Neuron (in vitro differentiated cells): ENCODE measurements at regions not wholly inside any gene's neighbourhood (a gene's known extent, or its start where the extent isn't known, plus 50 kb on each side); places are given as distances from the start of the nearest gene placed in this dataset.
A peak's percentile ranks its signal among the peaks of the same experiment; 100 is the strongest.

Source experiments
- H2AFZ ChIP-seq: one replicate; pipeline ENCODE4 v1.6.1; 2013; ENCODE audit warnings: low read depth, mild to moderate bottlenecking, inconsistent platforms, low read length, moderate library complexity
- H3K27me3 ChIP-seq: one replicate; pipeline ENCODE4 v1.6.1; 2013; ENCODE audit warnings: low read length; ENCODE audit not compliant: insufficient read depth
- H3K36me3 ChIP-seq: one replicate; pipeline ENCODE4 v1.6.1; 2013; ENCODE audit warnings: low read length; ENCODE audit not compliant: insufficient read depth
- H3K4me1 ChIP-seq: one replicate; pipeline ENCODE4 v1.6.1; 2013; ENCODE audit warnings: low read length; ENCODE audit not compliant: insufficient read depth
- H3K4me3 ChIP-seq: 2 replicates; pipeline ENCODE4 v1.5.1; 2013; ENCODE audit warnings: mild to moderate bottlenecking, low read length, moderate library complexity
- H3K9me3 ChIP-seq: one replicate; pipeline ENCODE4 v1.6.1; 2013; ENCODE audit warnings: low read length

- H2AFZ ChIP-seq, result no peak overlapping the region
- H3K4me1 ChIP-seq, result no peaks in the 10 kb centered on the region
- peaks cover 4% of the 10 kb centered on the region for H3K9me3 ChIP-seq
- no peak overlapping the region for H3K4me3 ChIP-seq
- H3K36me3 ChIP-seq, result no peaks in the 10 kb centered on the region
- H3K27me3 ChIP-seq, result no peaks in the 10 kb centered on the region
Observed at GRCh38 chr11:80024119-80024518, 583.3 kb upstream of the TENM4 start.

- Histone ChIP-seq H2AFZ (no peak overlapping the region), H3K4me3 (no peak overlapping the region), H3K27me3 (no peaks in the 10 kb centered on the region), H3K4me1 (no peaks in the 10 kb centered on the region), H3K9me3 (peaks cover 4% of the 10 kb centered on the region), H3K36me3 (no peaks in the 10 kb centered on the region)
Observed at GRCh38 chr11:80023386-80023785, 582.6 kb upstream of the TENM4 start.

DNA sequence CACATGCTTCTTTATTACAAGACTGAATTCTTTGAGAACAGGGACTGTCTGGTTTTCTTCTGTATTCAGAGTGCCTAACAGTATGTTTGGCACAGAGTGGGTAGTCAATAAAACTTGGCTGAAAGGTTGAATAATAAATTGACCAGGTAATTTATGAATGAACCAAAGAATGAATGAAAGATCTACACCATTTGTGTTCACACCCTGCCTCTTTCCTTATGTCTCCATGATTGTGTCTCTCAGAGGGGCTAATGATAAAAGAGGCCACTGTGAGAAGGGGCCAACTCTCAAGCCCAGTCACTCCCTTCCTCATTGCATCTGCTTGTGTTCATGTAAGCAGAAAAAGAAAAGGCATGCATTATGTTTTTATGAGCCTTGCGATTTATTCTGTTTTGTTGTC lies 569.7 kb upstream of the TENM4 start:
- Histone ChIP-seq H3K36me3 (no peaks in the 10 kb centered on the region), H3K4me1 (no peaks in the 10 kb centered on the region), H3K27me3 (no peaks in the 10 kb centered on the region), H2AFZ (no peak overlapping the region), H3K9me3 (no peaks in the 10 kb centered on the region), H3K4me3 (no peak overlapping the region)

DNA sequence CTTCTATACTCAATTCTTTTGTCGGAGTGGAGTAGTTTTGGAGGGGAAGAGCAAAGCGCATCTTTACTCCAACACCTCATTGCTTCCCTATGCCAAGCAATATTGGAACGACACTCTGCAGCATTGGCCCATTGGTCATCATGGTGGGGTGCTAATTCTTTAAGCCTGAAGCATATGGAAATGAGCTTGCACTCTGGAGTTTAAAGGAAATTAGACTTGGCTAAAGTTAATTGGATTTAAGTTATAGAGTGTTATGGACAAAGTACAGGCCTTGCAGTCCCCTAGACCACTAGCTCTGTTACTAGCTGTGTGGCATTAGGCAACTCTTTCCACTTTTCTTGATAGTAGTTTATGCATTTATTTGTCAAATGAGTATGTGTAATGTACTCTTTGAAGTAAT lies 568.3 kb upstream of the TENM4 start:
- no peaks in the 10 kb centered on the region for H3K27me3 ChIP-seq
- no peaks in the 10 kb centered on the region for H3K4me1 ChIP-seq
- H3K36me3 ChIP-seq, result no peaks in the 10 kb centered on the region
- no peaks in the 10 kb centered on the region for H3K9me3 ChIP-seq
- H2AFZ ChIP-seq, result no peak overlapping the region
- H3K4me3 ChIP-seq, result no peak overlapping the region

GRCh38 chr11:80007616-80008015 lies 566.8 kb upstream of the TENM4 start:
- Histone ChIP-seq H3K4me3 (no peak overlapping the region), H3K9me3 (no peaks in the 10 kb centered on the region), H3K36me3 (no peaks in the 10 kb centered on the region), H3K27me3 (no peaks in the 10 kb centered on the region), H2AFZ (no peak overlapping the region), H3K4me1 (no peaks in the 10 kb centered on the region)

DNA sequence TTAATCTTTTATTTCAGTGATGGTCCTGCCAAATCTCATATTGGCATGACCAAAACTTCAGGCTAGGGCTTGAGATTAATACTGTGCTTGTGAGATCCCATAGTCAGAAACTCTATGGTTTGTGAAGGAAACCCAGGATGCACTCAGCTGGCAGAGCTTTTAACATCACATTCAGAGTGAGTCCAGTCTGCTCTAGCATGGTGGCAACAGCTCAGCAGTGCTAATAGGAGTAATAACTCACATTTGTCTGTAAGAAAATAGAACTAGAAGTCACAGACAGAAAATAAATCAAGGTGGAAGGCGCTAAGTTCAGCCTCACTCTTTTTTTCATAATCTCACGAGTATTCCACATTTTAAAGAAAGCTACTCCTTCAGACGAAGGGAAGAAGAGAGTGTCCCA lies 549.3 kb upstream of the TENM4 start:
- H3K4me1 ChIP-seq, result no peaks in the 10 kb centered on the region
- no peak overlapping the region for H2AFZ ChIP-seq
- H3K36me3 ChIP-seq, result no peaks in the 10 kb centered on the region
- no peak overlapping the region for H3K4me3 ChIP-seq
- H3K27me3 ChIP-seq, result no peaks in the 10 kb centered on the region
- H3K9me3 ChIP-seq, result no peaks in the 10 kb centered on the region

- H2AFZ ChIP-seq, result no peak overlapping the region
- no peaks in the 10 kb centered on the region for H3K36me3 ChIP-seq
- H3K27me3 ChIP-seq, result no peaks in the 10 kb centered on the region
- H3K9me3 ChIP-seq, result no peaks in the 10 kb centered on the region
- no peak overlapping the region for H3K4me3 ChIP-seq
- H3K4me1 ChIP-seq, result peaks cover 4% of the 10 kb centered on the region
Observed at GRCh38 chr11:79982185-79982584, 541.4 kb upstream of the TENM4 start.

GRCh38 chr11:79980916-79981315 lies 540.1 kb upstream of the TENM4 start:
- H3K9me3 ChIP-seq, result no peaks in the 10 kb centered on the region
- H3K4me3 ChIP-seq, result no peak overlapping the region
- no peak overlapping the region for H2AFZ ChIP-seq
- H3K27me3 ChIP-seq, result no peaks in the 10 kb centered on the region
- no peaks in the 10 kb centered on the region for H3K36me3 ChIP-seq
- H3K4me1 ChIP-seq, result peaks cover 4% of the 10 kb centered on the region

- peaks cover 5% of the 10 kb centered on the region for H3K4me1 ChIP-seq
- H3K27me3 ChIP-seq, result no peaks in the 10 kb centered on the region
- peak overlapping the region; percentile 66 for H2AFZ ChIP-seq
- H3K36me3 ChIP-seq, result no peaks in the 10 kb centered on the region
- no peaks in the 10 kb centered on the region for H3K9me3 ChIP-seq
- no peak overlapping the region for H3K4me3 ChIP-seq
Observed at GRCh38 chr11:79973721-79974617, 533.1 kb upstream of the TENM4 start.

DNA sequence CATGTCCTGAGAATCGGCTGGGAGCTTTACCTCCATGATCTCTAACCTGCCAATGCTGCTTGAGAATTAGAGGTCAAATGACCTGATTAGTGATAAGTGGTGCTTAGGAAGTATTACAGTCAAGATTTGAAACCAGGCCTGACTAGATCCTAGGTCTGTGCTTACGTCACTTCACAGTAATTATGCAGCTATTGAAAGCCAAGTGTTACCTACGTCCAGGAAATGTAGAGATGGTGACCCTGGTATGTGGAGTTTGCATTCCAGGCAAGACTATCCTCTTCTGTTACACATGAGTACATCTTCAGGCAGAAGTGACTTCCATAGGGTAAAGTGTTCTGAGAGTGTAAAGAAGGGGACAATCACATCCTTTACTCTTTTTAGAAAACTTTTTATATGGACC lies 530.4 kb upstream of the TENM4 start:
- Histone ChIP-seq H2AFZ (no peak overlapping the region), H3K4me1 (peaks cover 10% of the 10 kb centered on the region), H3K4me3 (no peak overlapping the region), H3K36me3 (no peaks in the 10 kb centered on the region), H3K9me3 (no peaks in the 10 kb centered on the region), H3K27me3 (no peaks in the 10 kb centered on the region)

DNA sequence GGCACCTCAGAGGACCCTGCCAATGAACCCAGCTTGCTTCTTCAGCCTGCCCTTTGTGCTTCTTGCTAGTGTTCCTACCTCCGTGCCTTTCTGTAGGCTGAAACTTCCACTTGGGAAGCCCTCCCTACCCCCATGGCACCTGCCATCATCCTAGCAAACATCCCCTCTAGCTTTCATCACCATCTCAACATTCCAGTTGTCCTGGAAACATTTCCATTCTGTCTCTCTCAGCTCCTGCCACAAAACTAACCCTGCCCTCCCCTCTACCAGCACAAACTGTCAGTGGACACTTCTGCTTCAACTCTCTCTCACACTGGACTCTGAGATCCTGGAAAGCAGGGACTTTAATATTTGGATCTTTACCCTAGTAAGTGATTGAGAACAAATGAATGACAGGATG lies 525.8 kb upstream of the TENM4 start:
- Histone ChIP-seq H3K9me3 (no peaks in the 10 kb centered on the region), H3K4me3 (no peak overlapping the region), H3K27me3 (no peaks in the 10 kb centered on the region), H3K4me1 (peaks cover 24% of the 10 kb centered on the region), H2AFZ (no peak overlapping the region), H3K36me3 (no peaks in the 10 kb centered on the region)

- H2AFZ ChIP-seq, result no peak overlapping the region
- H3K4me1 ChIP-seq, result peaks cover 24% of the 10 kb centered on the region
- no peaks in the 10 kb centered on the region for H3K27me3 ChIP-seq
- H3K4me3 ChIP-seq, result no peak overlapping the region
- no peaks in the 10 kb centered on the region for H3K36me3 ChIP-seq
- peaks cover 6% of the 10 kb centered on the region for H3K9me3 ChIP-seq
Observed at GRCh38 chr11:79963856-79964645, 523.2 kb upstream of the TENM4 start.

DNA sequence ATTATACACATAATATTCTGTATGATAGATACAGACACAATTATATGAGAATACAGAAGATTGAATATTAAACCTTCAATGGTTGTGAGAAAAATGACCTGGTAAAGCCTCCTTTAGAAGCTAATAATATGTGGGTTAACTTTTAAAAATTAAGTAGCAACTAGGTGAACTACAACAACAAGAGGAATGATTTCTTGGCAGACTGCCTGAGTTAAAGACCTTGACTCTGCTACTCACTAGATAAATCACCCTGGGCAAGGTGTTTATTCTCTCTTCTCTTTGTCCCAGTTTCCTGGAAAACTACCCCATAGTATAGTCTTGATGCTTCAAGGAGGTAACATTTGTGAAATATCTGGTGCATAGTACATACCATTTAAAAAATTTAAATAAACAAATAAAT lies 519.6 kb upstream of the TENM4 start:
- no peak overlapping the region for H3K4me3 ChIP-seq
- no peak overlapping the region for H2AFZ ChIP-seq
- H3K9me3 ChIP-seq, result peaks cover 6% of the 10 kb centered on the region
- H3K36me3 ChIP-seq, result no peaks in the 10 kb centered on the region
- peaks cover 18% of the 10 kb centered on the region for H3K4me1 ChIP-seq
- H3K27me3 ChIP-seq, result no peaks in the 10 kb centered on the region
